Right lung (tissue), 2 donors: ENCODE measurements at regions not wholly inside any gene's neighbourhood (a gene's known extent, or its start where the extent isn't known, plus 50 kb on each side); places are given as distances from the start of the nearest gene placed in this dataset.
"Not testable (repeated sequence)": the region's sequence is repeated elsewhere in the genome, so short reads cannot be mapped to it uniquely, and the experiment has no call there.

Experiments
- DNase-seq, 2 donors: peaks; one replicate each; pipeline ENCODE4 v3.0.0-alpha.2; 2013

GRCh38 chr1:148386031-148386398, 97.1 kb downstream of the PPIAL4G start:
- not testable (repeated sequence) for DNase-seq

- DNase-seq, result no peak
Measured at GRCh38 chr1:148385371-148386030, 97.6 kb downstream of the PPIAL4G start.

- DNase-seq, result no peak
Measured at GRCh38 chr1:148383966-148384365, 99.1 kb downstream of the PPIAL4G start.

- DNase-seq, result no peak
Measured at GRCh38 chr1:148379697-148380096, 103.4 kb downstream of the PPIAL4G start.

GRCh38 chr1:148379170-148379500, 104.0 kb downstream of the PPIAL4G start:
- DNase-seq, result no peak

GRCh38 chr1:148377992-148378391, 105.1 kb downstream of the PPIAL4G start:
- DNase-seq, result not testable (repeated sequence)

- DNase-seq, result not testable (repeated sequence)
Measured at GRCh38 chr1:148377045-148377444, 106.1 kb downstream of the PPIAL4G start.

GRCh38 chr1:148374101-148374500, 109.0 kb downstream of the PPIAL4G start:
- no peak for DNase-seq

- no peak for DNase-seq
Measured at GRCh38 chr1:148373192-148373925, 109.7 kb downstream of the PPIAL4G start.

- DNase-seq, result no peak
Measured at GRCh38 chr1:148372731-148373130, 110.4 kb downstream of the PPIAL4G start.

- DNase-seq, result not testable (repeated sequence)
Measured at GRCh38 chr1:148372051-148372726, 110.9 kb downstream of the PPIAL4G start.

GRCh38 chr1:148371551-148371994, 111.5 kb downstream of the PPIAL4G start:
- DNase-seq, result peak in 1 of 2 donors; percentile 51

GRCh38 chr1:148370661-148371060, 112.4 kb downstream of the PPIAL4G start:
- DNase-seq, result not testable (repeated sequence)

- DNase-seq, result no peak
Measured at GRCh38 chr1:148367596-148367995, 115.5 kb downstream of the PPIAL4G start.

- not testable (repeated sequence) for DNase-seq
Measured at GRCh38 chr1:148366136-148366753, 116.9 kb downstream of the PPIAL4G start.

GRCh38 chr1:148365151-148365550, 118.0 kb downstream of the PPIAL4G start:
- not testable (repeated sequence) for DNase-seq

- not testable (repeated sequence) for DNase-seq
Measured at GRCh38 chr1:148363979-148364378, 119.1 kb downstream of the PPIAL4G start.

GRCh38 chr1:148363439-148363810, 119.7 kb downstream of the PPIAL4G start:
- DNase-seq, result no peak

GRCh38 chr1:148362626-148363438, 120.3 kb downstream of the PPIAL4G start:
- no peak for DNase-seq

GRCh38 chr1:148362216-148362611, 120.9 kb downstream of the PPIAL4G start:
- DNase-seq, result no peak

GRCh38 chr1:148361427-148362215, 121.5 kb downstream of the PPIAL4G start:
- DNase-seq, result peak in 1 of 2 donors; percentile 42
